GM21367 (cell line): ENCODE measurements at regions not wholly inside any gene's neighbourhood (a gene's known extent, or its start where the extent isn't known, plus 50 kb on each side); places are given as distances from the start of the nearest gene placed in this dataset.

Source experiments
- ATAC-seq: cut with Tn5 transposase; IDR thresholded peaks from one replicate; pipeline ENCODE4 v1.9.1; 2021; ENCODE audit not compliant: unreplicated experiment

DNA sequence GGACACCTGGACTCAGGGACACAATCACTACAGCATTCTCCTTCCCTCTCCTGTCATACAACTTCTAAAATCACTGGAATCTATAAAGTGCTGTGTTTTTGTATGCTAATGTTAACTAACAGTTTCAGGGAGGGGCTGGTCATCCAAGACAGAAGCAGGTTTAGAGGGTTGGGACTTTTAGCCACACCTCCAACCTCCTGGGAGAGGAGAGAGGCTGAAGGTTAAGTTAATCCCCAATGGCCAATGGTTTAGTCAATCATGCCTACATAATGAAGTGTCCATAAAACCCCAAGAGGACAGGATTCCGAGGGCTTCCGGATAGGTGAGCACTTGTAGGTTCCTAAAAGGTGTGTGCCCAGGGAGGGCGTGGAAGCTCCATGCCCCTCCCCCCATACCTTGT, 219.3 kb upstream of the CTNNB1 start:
- no peak for ATAC-seq

DNA sequence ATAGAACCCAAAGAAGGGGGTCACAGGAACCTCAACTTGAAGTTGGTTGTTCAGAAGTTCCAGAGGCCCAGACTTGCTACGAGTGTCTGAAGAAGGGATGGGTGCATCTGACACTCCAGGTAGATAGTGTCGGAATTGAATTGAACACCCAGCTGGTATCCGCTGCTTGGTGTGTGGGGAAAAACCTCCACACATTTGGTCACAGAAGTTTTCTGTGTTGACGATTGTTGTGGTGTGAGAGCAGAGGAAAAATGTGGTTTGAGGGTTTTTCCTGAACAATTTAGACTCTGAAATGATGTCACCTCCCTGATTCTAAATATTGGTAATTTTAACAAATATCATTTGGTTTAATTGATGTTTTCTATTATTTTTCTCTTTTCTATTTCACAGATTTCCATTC, 218.8 kb upstream of the CTNNB1 start:
- ATAC-seq, result no peak

DNA sequence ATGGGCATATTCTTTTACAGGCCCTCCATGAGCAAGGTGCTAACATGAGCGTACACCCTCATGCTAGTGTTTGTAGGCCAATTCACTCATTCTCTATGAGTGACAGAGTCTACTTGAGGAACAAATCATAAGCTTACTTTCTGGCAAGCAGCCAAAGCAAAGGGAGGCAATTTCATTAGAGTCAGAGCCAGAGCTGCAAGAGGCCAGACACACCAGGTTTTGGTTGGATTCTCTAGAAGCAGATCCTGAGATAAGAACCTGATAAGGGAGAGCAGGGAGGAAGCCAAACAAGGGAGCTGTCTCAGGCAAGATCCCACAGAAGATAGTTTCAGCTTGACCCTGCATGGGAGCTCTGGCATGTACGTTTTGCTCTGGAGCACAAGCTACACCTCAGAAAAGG, 214.1 kb upstream of the CTNNB1 start:
- no peak for ATAC-seq

DNA sequence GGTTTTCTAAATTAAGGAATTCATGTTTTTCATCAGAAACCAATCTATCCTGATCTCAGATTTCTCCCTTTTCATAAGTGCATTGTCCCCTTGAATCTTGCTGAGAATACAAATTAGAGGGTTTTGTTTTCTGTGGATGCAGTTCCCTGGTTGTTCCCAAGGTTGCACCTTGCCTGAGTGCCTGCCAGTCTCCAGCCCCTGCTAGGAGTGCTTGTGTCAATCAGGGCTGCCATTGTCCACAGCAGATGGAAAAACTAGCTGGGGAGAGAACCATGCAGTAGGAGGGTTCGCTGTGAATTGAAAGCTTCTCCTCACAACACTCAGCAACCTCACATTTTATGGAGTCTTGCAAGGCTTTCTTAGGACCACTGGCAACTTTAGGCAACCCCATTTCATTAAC, 210.8 kb upstream of the CTNNB1 start:
- no peak for ATAC-seq

DNA sequence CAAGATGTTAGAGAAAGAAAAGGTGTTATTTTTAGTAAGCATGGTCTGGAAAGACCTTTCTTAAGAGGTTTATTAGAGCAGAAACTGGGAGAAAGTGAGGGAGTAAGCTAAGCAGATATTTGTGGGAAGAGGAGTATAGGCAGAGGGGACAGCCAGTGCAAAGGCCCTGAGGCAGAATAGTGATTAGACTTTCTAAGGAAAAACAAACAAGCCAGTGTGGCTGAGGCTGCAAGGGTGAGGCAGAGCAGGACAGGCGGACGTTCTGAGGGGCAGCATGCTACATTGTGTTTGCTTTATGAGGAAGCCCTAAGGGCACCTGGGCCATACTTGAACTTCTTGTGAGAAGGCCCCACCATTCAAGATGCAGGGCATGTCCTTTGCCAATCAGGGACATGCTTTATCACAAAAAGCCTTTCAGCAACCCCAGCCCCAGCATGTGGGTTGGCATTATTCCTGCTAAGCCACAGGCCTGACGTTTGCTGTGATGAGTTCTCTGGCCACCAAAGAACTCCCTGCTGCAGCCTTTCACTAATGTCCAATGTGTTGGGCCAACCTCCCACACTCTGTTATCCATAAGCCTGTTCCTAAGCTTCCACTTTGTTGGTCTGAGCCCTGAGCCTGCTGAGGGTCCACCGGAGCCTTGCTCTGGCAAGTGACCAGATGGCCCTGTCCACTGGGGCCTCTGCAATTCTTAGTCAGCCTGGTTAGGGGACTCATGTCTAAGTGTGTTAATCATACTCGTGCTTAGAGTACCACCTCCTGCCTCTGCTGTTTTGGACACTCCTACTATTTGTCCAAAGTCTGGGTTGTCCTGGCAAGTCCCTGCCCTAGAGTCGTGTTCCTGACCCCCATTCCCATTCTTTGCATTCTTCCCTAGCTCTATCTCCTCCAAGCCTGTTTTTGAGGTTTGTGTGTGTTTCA, 209.9 kb upstream of the CTNNB1 start:
- ATAC-seq, result no peak

DNA sequence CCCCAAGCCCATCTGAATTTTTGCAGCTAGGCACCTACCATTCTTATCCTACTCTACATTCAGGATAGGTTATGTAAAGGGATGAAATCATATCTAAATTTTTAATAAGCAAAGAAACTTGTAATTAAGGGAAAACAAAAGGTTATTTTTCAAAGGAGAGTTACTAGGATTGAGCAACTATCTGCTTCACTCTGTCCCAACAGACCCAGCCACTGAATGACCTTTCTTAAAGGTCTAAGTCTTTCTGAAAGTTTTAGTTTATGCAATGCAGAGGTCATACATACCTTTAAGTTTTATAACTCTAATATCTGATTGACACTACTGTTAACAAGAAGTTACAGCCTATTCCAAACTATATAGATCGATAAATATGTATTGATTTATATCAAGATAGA, 209.2 kb upstream of the CTNNB1 start:
- ATAC-seq, result no peak

DNA sequence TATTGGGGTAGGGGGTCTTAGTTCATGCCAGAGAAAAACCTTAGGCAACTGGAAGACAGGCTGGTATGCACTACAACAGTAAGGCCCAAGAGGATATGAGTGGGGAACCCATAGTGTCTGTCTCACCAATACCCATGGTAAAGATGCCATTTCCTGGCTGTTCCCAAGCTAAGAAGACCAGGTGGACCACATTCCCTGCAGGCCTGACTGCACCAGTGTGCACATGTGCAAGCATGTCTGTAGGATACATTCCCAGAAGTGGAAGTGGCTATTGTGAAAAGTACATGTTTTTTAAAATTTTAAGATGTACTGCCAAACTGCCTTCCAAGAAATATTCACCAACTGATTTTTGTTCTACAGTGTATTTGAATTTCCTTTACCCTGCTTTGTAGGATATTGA, 207.3 kb upstream of the CTNNB1 start:
- ATAC-seq, result no peak

DNA sequence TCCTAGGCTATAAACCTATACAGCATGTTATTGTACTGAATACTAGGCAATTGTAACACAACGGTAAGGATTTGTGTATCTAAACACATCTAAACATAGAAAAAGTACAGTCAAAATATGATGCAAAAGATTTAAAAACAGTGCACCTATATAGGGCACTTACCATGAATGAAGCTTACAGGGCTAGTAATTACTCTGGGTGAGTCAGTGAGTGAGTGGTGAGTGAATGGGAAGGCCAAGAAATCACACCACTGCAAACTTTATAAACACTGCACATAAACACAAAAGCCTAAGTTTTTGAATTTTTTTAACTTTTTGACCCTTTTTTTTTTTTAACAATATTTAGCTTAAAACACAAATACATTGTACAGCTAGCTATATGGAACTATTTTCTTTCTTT, 204.7 kb upstream of the CTNNB1 start:
- ATAC-seq, result no peak

DNA sequence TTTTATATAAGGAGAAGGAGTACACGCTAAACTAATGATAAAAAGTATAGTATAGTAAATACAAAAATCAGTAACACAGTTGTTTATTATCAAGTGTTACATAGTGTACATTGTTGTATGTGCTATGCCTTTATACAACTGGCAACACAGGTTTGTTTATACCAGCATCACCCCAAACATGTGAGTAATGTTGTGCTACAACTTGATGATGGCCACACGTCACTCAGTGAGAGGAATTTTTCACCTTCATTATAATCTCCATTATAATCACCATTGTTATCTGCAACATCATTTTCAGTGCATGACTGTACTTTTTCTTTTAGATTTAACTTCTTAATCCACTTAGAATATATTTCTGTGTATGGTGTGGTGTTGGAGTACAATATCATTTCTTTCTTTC, 204.0 kb upstream of the CTNNB1 start:
- ATAC-seq, result no peak

DNA sequence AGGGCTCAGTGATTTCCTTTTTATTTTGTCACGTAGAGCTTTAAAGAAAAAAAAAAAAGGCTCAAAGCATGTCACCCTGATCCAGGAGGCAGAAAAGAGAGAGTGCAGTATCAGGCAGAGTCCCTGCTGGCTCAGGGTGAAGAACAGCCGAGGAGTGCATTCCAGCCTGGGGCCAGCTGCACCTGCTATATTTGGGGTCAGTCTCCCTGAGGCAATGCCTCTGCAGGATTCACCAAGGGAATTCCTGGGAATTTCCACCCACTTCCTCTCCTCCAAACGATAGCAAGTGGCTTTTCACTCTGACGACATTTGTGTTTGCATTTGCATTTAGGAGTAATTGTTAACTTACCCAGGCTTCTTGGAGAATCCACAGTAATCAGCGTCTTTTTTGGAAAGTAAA, 202.9 kb upstream of the CTNNB1 start:
- no peak for ATAC-seq

DNA sequence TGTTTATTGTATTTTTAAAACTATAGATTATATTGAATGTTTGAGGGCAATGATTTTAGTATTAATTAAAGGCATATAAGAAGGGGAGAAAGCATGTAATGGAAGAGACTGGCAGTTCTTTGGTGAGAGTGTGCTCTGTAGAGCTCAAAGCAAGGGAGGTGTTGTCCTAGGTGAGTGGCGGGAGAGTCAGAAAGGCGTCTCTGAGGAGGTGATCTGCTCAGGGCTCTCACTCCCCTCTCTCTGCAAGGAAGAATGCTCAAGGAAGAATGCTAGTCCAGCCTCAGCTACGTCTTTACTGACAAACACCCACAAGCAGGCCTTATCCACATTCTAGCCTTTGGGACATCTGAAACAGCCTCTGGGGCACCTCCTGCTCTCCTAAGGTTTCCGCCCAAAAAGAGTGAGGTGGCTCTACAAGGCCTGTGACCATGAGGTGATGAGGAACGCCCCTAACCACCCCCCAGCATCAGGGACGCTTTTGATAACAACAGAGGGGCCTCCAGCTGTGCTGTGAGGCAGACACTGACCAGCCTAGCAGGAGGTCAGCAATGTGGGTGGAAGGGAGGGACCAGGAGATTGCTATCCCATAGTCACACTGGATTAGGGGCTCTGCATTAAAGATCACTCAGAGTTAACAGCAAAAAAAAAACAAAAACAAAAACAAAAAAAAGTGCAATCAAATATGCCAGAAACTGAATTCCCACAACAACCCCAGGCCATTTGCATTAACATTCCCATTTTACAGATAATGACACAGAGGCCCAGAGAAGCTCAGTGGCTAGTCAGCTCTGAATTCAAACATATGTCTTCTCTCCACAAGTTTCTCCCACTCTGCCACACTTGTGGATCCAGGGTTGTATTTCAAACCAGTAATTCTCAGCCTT, 202.2 kb upstream of the CTNNB1 start:
- no peak for ATAC-seq

DNA sequence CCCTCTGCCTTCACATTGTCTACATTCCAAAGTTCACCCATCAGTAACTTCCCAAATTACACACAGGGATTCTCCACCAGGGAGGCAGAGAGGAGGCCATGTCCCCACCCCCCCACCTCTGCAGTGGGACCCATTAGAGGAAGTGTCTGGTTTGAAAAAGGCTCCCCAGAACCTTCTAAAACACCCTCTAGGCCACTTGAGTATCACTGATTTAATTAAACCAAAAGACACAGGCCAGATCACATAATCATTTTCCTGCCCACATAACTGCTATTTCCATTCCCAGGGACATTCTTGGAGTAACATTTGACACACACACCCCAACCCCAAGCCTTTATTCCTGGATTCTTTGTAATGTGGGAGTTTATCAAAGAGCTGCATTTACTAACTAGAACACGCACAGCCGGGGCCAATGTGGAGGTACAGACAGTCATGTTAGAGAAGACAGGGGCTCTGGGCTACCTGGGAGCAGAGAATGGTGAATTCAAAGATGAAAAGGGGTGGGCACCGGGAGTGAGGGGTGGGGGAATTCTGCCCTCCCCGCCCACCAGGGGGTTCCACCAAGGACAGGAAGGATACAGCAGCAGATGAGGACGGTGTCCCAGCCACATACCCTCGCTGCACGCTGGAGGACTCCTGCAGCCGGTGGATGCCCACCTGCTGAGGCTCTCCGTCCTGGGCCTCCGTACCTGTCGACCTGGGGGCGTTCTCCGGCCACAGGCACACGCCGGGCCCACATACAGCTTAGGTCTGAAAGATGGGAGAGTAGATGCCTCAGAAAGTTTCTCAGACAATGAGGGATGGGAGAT, 201.4 kb upstream of the CTNNB1 start:
- ATAC-seq, result no peak

DNA sequence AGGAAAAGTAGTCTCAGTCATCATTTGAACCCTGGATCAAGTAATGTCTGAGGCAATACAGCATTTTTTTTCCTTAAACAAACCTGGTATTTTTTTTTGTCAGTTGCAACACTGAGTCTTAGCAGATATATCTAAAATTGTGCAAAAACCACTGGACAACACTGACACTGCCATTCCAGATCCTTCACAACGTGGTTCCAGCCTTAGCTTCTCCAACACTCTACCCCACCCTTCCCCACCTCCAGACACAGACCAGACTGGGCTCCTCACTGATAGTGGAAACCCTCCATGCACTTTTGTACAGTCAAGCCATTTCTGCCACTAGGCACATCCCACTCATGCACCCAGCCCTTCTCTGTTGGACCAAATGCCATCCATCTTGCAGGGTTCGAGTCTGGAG, 199.6 kb upstream of the CTNNB1 start:
- ATAC-seq, result no peak

DNA sequence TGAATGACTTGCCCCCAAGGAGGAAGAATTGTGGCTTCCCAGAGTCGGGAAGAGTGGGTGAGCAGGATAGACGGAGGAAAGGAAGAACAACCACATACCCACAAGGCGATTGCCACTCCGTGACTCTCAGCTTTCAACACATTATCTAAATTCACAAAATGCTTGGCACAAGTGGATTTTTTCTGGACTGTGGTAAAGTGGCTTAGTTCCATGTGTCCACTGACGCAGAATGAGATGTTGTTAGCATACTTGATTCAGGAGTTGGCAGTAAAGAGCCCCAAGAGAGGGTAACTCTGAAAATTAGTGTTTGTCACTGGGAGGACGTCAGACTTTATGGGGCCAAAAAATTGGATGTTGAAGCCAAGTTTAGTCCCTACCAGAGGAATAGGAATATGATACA, 198.8 kb upstream of the CTNNB1 start:
- ATAC-seq, result no peak

DNA sequence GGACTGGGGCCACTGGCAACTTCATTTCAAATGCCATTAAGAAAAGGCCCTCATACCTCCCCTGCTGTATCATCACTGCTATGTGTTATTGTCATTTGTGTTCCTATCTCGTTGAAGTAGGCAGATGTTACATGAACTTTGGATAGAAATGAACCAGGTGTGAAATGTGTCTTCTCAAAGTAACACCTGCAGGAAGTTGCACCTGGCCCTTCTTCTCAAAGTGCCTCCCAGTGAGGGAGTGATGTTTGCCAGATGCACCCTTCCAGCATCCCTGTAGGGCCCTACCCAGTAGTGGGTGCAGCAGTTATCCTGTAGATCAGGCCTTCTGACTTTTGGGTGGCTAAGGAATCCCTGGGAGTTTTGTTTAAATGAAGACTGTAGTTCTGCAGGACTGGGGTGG, 197.7 kb upstream of the CTNNB1 start:
- no peak for ATAC-seq

DNA sequence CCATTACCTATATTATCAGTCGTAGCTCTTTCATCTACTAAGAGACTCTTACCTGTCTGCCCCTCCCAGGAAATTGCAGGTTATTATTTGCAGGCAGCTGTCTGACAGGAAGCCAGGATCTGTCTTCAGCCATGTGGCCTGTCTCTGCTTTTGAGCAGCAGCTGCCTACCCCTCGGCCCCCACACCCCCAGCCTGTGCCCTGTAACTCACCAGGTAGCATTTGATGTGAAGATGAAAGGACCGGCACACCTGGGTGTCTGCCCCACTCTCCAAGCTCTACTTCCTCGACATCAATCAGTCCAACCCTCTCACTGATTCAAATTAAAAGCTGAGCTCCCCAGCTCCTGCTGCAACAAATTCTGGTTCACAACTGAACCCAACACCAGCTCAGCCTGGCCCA, 197.2 kb upstream of the CTNNB1 start:
- ATAC-seq, result no peak

DNA sequence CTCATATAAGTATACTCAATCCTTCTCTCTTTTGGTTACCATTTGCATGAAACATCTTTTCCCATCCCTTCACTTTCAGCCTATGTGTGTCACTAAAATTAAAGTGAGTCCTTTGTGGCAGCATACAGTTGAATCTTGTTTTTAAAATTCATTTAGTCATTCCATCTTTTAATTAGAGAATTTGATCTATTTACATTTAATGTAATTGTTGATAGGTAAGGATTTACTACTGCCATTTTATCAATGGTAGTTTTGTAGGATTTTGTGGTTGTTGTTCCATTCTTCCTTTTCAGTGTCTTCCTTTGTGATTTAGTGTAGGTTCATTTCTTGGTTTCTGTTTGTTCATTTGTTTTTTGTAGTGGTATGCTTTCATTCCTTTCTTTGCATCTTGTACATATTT, 191.9 kb upstream of the CTNNB1 start:
- no peak for ATAC-seq

DNA sequence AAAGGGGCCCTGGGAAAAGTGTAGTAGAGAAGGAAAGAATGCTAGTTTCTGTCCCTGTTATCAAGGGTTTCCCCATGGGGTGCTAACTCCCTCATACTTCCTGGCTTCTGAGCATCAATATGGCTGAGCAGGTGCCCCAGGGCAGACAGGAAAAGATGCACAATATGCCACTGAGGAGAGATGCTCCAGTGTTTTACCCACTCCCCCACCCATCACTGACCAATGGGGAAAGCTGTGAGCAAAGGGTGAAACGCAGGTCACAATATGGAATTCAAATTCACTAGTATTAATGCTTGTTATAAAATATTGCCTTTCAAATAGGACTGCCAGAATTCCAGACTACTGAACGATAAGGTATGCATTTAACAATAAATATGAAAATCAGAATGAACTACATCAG, 187.5 kb upstream of the CTNNB1 start:
- no peak for ATAC-seq

DNA sequence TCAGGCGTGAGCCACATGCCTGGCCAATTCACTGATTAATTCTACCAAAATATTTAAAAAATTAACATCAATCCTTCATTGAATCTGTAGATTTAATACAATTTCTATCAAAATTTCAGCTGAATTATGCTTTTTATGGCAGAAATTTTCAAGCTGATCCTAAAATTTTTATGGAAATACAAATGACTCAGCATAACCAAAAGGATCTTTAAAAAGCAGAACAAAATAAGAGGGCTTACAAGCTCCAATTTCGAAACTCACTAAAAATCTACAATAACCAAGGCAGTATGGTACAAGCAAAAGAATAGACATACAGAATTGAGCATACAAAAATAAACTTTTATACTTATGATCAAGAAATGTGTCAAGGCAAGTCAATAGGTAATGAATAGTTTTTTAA, 180.4 kb upstream of the CTNNB1 start:
- ATAC-seq, result no peak

DNA sequence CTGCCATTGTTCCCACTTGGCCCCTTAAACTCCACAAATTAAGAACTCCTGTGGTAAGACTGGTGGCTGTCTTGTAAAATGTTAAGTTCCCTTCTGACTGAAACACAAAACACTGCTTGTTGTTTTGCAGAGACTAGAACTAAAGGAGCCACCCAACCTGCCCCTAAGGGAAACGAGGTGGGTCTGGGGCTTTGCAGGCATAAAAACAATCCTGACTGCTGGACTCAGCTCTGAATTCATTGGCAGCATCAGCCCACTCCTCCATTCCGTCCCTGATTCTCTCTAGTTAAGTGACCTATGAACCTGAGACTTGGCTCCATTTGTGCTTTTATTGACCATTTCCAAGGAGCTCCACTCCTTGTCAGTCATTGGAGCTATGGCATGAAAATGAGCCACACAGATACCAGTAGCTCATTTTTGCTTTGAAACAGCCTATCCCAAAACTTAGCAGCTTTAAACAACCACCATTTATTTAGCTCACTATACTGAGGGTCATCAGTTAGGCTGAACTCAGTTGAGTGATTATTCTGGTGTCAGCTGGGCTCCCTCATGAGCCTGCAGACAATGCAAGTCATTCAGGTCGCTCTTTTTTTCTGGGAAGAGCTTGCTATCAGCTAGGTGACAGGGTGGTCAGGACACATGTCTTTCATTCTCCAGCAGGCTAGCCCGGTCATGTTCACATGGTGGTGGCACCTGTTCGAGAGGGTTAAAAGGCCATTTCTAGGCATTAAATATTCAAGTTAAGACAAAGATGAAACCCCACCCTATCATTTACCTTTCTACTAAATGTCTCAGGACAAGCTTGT, 175.1 kb upstream of the CTNNB1 start:
- no peak for ATAC-seq
